NCI-H128 (cell line): ENCODE measurements at regions not wholly inside any gene's neighbourhood (a gene's known extent, or its start where the extent isn't known, plus 50 kb on each side); places are given as distances from the start of the nearest gene placed in this dataset.
A peak's percentile ranks its signal among the peaks of the same experiment; 100 is the strongest.

Experiments used
- DNase-seq: peaks from one replicate; lab custom pipeline; 2025; ENCODE audit not compliant: unreplicated experiment; lab: John Stamatoyannopoulos, UW

GRCh38 chr13:27847669-27848068, 55.4 kb downstream of the GSX1 start:
- DNase-seq = no peak

GRCh38 chr13:27851096-27851850, 59.0 kb downstream of the GSX1 start:
- no peak for DNase-seq

GRCh38 chr13:27852491-27852890, 60.2 kb downstream of the GSX1 start:
- DNase-seq = no peak

- DNase-seq = no peak
Observed at GRCh38 chr13:27853335-27853734, 61.1 kb downstream of the GSX1 start.

- DNase-seq = no peak
Observed at GRCh38 chr13:27853861-27854260, 61.6 kb downstream of the GSX1 start.

- DNase-seq = no peak
Observed at GRCh38 chr13:27854606-27855005, 62.3 kb downstream of the GSX1 start.

- no peak for DNase-seq
Observed at GRCh38 chr13:27855381-27855780, 63.1 kb downstream of the GSX1 start.

GRCh38 chr13:27857282-27857681, 62.5 kb upstream of the PDX1 start:
- DNase-seq = peak; percentile 8

GRCh38 chr13:27858046-27858445, 61.8 kb upstream of the PDX1 start:
- no peak for DNase-seq

GRCh38 chr13:27860743-27861142, 59.1 kb upstream of the PDX1 start:
- no peak for DNase-seq

GRCh38 chr13:27861165-27861564, 58.6 kb upstream of the PDX1 start:
- DNase-seq = no peak

GRCh38 chr13:27868641-27869435, 51.0 kb upstream of the PDX1 start:
- DNase-seq = no peak

- DNase-seq = no peak
Observed at GRCh38 chr13:27869436-27870095, 50.2 kb upstream of the PDX1 start.
